Epithelial cell of prostate (primary cell): ENCODE measurements at regions not wholly inside any gene's neighbourhood (a gene's known extent, or its start where the extent isn't known, plus 50 kb on each side); places are given as distances from the start of the nearest gene placed in this dataset.
"Not testable (repeated sequence)": the region's sequence is repeated elsewhere in the genome, so short reads cannot be mapped to it uniquely, and the experiment has no call there.

Experiments used
- DNase-seq: peaks from one replicate; pipeline ENCODE4 v3.0.0-alpha.2; 2011; ENCODE audit warnings: low read depth, low spot score
- H3K27ac ChIP-seq: fragments of 450-650 bp; 2 replicates; pipeline ENCODE4 v1.5.1; 2017; ENCODE audit warnings: mild to moderate bottlenecking

DNA sequence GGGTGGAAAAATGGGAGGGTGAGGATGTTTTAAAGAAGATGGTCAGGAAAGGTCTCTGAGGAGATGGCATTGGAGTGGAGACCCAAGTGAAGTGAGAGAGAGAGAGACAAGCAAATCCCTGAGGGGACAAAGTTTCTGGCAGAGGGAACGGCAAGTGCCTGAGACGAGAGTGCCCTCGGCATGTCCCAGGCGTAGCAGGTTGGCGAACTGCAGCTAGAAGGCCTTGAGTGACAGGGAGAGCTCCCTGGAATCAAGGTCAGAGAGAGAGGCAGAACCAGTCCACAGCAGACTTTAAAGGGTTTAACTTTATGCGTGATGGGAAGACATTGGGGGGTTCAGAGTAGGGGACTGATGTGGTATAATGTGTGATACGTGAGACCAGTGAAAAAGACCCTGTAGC lies 150.2 kb upstream of the HAND2 start:
- no peak for DNase-seq
- no peak overlapping the region for H3K27ac ChIP-seq

DNA sequence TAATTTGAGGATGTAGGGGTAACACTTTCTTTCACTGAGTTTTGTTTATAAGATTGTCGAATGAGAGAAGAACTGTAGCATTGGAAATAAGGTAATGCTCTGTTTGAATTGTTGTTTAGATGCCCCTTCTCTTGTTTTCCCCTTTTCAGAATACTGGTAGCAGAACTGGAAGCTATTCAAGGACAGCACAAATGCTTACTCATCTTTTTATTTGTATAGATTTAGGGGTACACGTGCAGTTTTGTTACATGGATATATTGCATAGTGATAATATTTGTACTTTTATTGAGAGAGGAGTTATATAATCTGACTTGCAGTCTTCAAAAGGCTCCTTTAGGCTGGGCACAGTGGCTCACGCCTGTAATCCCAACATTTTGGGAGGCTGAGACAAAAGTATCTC lies 145.4 kb upstream of the HAND2 start:
- DNase-seq, result no peak
- H3K27ac ChIP-seq, result no peak overlapping the region

DNA sequence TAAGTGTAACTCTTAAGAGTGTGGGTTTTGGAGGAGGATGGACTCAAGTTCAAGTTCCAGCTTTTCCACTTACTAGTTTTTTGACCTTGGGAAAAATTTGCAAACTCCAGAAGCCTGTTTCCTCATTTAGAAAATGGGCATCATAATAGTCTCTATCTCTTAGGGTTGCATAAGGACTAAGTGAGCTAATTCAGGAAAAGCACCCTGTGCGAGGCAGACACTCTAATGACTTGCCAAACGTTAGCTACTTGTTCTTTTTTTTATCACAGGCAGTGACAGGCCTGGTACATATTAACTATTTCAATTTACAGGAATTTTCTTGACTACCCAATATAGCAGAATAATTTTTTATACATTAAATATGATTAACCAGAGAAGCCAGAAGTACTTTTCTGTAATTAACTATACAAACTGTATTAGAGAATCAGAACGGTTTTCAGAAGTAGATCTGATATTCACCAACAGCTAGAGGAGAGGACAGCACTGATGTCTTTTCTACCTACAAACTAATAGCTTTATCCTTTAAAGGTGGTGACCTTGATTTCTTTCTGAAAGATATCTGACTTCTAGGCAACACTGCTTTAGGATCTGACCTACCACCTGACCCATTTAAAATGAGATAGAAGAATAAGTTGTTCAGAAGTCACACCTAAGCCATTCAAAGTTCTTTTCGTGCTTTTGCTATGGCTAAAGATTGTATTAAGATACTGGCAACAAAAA lies 139.6 kb upstream of the HAND2 start:
- no peak overlapping the region for H3K27ac ChIP-seq
- no peak for DNase-seq

DNA sequence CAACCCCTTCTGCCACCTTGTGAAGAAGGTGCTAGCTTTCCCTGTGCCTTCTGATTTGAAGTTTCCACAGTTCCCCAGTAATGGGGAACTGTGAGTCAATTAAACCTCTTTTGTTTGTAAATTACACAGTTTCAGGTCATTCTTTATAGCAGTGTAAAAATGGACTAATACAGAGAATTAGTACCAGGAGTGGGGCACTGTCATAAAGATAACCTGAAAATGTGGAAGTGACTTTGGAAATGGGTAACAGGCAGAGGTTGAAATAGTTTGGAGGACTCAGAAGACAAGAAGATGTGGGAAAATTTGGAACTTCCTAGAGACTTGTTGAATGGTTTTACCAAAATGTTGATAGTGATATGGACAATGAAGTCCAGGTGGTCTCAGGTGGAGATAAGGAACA lies 131.0 kb upstream of the HAND2 start:
- no peak for DNase-seq
- H3K27ac ChIP-seq, result no peak overlapping the region

DNA sequence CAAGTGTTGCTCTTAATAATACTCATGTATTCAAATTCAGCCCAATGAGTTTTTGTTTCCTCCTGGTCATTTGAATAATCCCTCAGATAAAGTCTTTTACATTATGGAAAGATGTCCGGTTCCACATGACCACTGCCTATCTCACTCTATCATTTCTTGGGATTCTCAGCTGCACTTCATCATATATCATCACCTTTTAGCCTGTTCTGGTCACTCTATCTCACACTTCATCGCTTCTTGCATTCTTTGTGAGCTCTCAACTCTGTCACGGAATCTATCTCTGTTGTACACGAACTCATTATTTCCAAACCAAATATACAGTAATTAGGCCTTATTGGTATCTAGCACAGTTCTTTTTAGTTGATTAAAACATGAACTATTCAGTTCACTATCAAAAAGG lies 126.9 kb upstream of the HAND2 start:
- H3K27ac ChIP-seq, result no peak overlapping the region
- no peak for DNase-seq

DNA sequence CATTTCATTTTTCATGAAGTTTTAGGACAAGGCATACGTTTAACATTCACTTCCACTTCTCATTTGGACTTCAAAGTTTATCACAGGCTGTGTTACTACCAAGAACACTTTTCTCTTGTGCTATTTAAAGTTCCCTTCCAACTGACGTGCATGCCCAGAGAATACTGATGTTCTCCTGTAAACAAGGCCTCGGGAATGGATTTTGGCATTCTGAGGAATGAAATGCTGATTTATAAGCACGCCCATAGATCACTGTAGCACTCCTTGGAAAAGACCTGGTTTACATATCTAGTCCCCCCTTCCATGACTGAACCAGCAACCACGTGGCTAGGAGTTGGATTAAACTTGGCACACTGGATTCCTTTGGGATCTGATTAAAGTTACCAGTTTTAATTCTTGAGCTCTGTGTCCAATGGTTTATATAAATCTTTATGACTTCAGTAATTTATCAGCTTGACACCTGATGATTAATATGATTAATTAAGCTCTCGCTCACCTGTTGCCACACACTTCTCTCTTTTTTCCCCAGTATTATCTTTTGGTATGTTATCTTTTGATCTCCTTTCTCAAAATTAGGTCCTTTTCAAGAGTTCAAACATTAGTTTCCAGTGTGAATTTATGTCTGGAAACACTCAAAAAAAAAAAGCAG lies 122.4 kb upstream of the HAND2 start:
- DNase-seq, result no peak
- no peak overlapping the region for H3K27ac ChIP-seq

DNA sequence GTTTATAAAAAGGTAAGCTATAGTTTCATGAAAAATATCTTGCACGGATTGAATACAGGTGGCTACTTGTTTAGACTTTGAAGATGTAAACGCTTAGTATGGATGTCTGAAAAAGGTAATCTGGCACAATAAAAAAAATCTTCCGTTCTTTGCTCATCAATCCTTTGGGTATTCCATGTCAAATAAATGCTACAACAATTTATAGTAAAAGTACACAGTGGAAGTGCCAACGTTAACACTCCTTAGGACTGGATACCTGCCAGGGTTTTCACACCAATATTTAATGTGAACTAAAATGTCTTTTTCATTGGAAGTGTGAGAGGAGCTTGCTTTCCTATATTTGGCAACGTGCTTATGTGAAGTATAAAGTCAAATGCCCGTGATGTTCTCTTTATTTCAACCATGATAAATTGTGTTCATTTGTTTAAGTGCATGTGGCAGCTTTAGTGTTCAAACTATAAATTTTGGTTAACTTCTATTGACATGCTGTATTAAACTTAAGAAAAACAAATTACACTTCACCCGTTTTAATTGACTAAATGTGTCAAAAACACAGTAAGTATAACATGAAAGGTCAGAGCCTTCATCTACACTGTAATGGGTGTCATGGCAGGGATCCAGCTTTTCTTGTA lies 121.7 kb upstream of the HAND2 start:
- DNase-seq, result no peak
- H3K27ac ChIP-seq, result no peak overlapping the region

DNA sequence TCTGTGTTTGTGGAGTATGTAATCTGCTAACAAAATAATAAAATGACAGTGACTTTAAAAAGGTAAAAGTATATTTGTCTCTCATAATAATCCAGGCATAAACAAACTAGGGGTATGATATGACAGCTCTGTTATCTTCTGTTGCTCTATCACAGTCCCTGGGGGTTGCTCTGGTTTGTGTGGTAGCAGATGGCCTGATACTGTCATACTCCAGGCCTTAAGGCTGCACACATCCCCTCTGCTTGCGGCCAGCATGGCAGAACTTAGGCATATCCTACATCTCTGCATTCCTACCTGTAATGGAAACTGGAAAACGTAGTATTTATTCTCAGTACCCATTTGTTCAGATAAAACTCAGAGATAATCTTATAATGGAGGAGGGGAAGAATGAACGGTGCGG lies 117.9 kb upstream of the HAND2 start:
- no peak for DNase-seq
- no peak overlapping the region for H3K27ac ChIP-seq

DNA sequence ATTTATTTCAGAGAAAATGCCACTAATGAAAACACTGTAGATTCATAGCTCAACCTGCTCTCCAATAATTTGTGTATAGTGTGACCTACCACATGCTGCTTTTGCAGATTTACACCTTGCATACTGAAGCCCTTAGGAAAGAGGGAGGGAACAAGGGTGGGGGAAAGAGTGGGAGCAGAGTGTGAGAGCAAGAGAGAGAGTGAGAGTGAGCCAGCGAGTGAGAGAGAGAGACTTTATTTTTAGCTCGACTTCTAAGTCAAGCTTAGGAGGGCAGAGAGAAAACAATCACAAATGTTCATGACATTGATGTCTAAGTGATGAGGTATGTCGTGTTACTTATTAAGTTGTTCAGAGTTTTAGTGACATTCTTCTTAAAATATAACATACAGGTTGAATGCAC lies 112.5 kb upstream of the HAND2 start:
- no peak for DNase-seq
- no peak overlapping the region for H3K27ac ChIP-seq

DNA sequence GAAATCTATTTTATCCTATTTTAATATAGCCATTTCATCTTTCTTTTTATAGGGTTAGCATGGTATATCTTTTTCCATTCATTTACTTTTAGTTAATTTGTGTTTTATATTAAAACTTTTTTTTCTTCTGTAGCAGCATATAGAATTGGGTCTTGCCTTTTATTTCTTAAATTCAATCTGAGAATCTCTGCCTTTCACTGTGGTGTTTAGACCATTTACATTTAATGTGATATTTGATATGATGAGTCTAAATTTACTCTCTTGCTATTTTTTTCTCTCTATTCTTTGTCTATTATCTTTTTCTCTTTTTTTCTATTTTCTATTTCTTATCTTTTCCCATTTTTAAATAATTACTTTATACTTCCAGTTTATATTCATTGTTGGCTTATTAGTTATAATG lies 105.4 kb upstream of the HAND2 start:
- H3K27ac ChIP-seq, result no peak overlapping the region
- DNase-seq, result no peak

DNA sequence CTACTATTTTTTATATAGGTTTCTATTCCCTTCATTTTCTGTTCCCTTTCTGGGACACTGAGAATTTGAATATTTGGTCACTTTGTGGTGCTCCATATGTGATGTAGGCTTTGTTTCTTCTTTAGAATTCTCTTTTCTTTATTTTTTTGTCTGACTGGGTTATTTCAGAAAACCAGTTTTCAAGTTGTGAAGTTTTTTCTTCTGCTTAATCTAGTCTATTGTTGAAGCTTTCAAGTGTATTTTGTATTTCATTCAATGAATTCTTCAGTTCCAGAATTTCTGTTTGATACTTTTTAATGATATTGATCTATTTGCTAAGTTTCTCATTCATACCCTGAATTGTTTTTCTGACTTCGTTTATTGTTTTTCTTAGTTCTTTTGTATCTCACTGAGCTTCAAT lies 96.2 kb upstream of the HAND2 start:
- no peak for DNase-seq
- H3K27ac ChIP-seq, result no peak overlapping the region

DNA sequence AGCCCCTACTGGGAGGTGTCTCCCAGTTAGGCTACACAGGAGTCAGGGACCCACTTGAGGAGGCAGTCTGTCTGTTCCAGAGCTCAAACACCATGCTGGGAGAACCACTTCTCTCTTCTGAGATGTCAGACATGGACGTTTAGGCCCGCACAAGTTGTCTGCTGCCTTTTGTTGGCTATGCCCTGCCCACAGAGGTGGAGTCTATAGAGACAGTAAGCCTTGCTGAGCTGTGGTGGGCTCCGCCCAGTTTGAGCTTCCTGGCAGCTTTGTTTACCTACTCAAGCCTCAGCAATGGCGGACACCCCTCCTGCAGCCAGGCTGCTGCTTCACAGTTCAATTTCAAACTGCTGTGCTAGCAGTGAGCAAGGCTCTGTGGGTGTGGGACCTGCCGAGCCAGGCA lies 88.6 kb upstream of the HAND2 start:
- not testable (repeated sequence) for DNase-seq, H3K27ac ChIP-seq

DNA sequence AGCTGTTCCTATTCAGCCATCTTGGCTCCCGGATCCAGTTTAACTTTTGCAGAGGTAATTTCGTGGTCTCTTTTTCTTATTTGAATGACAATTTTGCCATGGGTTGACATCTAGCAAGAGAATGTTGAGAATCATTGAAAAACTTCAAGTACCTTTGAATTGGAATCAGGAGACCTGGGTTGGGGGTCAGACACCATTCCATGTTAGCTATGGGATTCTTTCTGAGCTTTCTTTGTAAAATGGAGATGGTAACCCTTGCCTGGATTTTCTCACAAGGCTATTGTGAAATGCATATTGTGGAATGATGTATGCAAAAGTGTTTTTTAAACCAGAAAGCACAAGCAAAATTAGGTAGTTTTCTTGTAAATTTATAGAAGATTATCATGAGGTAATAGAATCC lies 79.1 kb upstream of the HAND2 start:
- no peak for DNase-seq
- no peak overlapping the region for H3K27ac ChIP-seq

DNA sequence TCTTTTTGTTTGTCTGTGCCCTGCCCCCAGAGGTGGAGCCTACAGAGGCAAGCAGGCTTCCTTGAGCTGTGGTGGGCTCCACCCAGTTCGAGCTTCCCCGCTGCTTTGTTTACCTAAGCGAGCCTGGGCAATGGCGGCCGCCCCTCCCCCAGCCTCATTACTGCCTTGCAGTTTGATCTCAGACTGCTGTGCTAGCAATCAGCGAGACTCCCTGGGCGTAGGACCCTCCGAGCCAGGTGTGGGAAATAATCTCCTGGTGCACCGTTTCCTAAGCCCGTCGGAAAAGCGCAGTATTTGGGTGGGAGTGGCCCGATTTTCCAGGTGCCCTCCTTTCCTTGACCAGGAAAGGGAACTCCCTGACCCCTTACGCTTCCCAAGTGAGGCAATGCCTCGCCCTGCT lies 78.6 kb upstream of the HAND2 start:
- not testable (repeated sequence) for DNase-seq, H3K27ac ChIP-seq

DNA sequence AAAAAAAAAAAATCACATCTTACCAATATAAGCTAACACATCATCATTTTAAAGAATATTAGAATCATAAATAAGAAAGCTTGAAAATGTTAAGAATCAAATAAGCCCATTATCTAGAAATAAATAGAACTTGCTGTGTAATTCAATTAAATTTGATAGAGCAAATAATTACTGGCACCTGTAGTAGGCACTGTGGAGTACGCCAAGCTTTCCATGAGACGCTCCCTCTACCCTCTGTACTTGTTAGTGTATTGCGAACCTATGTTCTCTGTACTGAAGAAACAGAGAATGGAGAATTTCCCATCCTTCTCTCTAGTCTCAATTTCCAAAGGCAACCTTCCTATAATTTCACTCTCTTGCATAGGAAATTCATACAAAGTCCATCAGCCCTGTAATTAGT lies 61.7 kb upstream of the HAND2 start:
- no peak overlapping the region for H3K27ac ChIP-seq

DNA sequence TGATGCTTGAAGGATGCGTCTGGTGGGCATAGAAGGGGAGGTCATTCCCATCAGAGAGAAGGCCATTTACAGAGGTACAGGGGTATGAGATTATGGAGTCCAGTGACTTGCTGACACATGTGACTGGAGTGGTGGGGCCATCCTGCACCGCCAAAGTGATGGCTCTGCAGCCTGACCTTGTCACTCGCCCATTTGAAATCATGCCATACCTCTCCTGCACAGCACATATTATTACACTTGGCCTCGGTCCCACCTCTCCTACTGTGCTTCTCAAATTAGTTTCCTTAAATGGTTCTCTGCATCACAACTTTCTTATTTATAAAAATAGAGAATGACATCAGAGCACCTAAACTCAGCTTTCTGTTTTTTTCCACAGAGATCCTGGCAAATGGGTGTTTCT lies 60.7 kb upstream of the HAND2 start:
- H3K27ac ChIP-seq, result no peak overlapping the region
- no peak for DNase-seq

More for the DNA sequence above, 61.7 kb upstream of the HAND2 start:
- no peak for DNase-seq

DNA sequence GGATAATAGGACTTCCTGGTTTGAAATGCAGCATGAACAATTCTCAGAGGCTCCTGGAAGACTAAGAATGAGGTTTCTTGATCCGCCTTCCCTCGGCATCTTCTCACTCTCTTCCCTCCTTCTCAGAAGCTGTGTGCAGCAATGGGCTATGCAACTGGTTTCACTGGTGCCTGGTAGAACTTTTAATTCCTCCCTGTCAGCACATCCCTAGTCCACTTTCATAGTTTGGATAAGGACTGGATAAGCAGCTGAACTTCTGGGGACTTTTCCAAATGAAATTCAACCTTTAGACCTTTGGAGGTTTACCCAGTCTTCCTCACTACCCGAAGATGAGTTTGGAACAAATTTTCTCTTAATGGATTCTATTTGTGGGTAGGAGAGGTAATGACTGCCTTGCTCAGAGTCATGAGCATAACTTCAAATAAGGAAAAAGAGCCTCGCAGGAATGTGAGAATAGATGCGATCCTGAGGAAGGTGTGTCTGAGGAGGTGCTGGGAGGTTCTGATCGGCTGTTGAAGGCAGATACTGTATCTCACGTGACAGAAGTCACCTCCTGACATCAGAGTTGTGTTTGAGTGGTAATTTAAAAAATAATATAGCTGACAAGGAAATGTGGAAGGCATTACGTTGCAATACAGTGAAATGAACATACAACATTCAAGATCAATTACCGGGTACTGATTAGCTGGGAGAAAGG lies 56.0 kb upstream of the HAND2 start:
- H3K27ac ChIP-seq, result no peak overlapping the region
- DNase-seq, result no peak

DNA sequence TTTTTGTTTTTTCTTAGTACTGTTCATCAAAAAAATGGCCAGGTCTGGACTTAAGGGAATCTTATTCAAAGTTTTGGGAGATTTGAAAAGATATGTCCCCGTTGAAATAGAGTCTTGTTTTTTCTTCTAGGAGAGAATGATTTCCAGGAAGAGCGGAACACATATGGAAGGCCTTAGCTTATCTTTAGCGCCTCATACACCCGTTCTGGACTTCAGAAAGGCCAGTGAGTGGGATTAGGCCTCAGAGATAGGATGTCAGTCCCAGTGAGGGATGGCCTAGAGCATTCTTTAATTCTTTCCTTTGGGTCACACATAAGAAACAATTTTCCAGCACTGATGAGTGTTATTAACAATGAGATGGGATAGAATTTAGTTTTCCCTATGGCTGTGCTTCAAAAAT lies 54.5 kb upstream of the HAND2 start:
- no peak overlapping the region for H3K27ac ChIP-seq
- no peak for DNase-seq
